Esophagus (tissue), 2 donors: ENCODE measurements at regions not wholly inside any gene's neighbourhood (a gene's known extent, or its start where the extent isn't known, plus 50 kb on each side); places are given as distances from the start of the nearest gene placed in this dataset.
A peak's percentile ranks its signal among the peaks of the same experiment; 100 is the strongest.
"Not testable (repeated sequence)": the region's sequence is repeated elsewhere in the genome, so short reads cannot be mapped to it uniquely, and the experiment has no call there.

Source experiments
- H3K27ac ChIP-seq, 2 donors: one replicate each; pipeline ENCODE4 v1.5.1; 2013; ENCODE audit warnings: low read depth in 2 of 2, mild to moderate bottlenecking in 2 of 2, inconsistent platforms in 1 of 2, low read length in 1 of 2, moderate library complexity in 1 of 2
- H3K27me3 ChIP-seq, 2 donors: one replicate each; pipeline ENCODE4 v1.6.1; 2013; ENCODE audit warnings: low read length in 2 of 2, control low read depth in 1 of 2, mild to moderate bottlenecking in 1 of 2; ENCODE audit not compliant: insufficient read depth in 2 of 2, control insufficient read depth in 1 of 2
- H3K36me3 ChIP-seq, 2 donors: one replicate each; pipeline ENCODE4 v1.6.1; 2013; ENCODE audit warnings: low read length in 1 of 2; ENCODE audit not compliant: control insufficient read depth in 2 of 2, insufficient read depth in 2 of 2
- H3K4me1 ChIP-seq, 2 donors: one replicate each; pipeline ENCODE4 v1.6.1; 2013; ENCODE audit warnings: low read length in 1 of 2; ENCODE audit not compliant: control insufficient read depth in 2 of 2, insufficient read depth in 2 of 2
- H3K4me3 ChIP-seq, 2 donors: one replicate each; pipeline ENCODE4 v1.5.1; 2013; ENCODE audit warnings: low read length in 2 of 2, mild to moderate bottlenecking in 2 of 2, low read depth in 1 of 2, moderate library complexity in 1 of 2
- H3K9me3 ChIP-seq, 2 donors: one replicate each; pipeline ENCODE4 v1.6.1; 2013; ENCODE audit warnings: mild to moderate bottlenecking in 2 of 2, low read depth in 1 of 2, low read length in 1 of 2, moderate library complexity in 1 of 2; ENCODE audit not compliant: control insufficient read depth in 2 of 2, insufficient read depth in 1 of 2
- WGBS, 2 donors: extraction: QIAGEN DNeasy Blood & Tissue Kit; methylation state at CpG; one replicate each; pipeline ENCODE4 v1.1.7; 2013; 5-methylcytosine and 5-hydroxymethylcytosine counted together
- donor health status: healthy with polysubstance abuse.
- donor health status: Bipolar disorder and iron deficiency.

DNA sequence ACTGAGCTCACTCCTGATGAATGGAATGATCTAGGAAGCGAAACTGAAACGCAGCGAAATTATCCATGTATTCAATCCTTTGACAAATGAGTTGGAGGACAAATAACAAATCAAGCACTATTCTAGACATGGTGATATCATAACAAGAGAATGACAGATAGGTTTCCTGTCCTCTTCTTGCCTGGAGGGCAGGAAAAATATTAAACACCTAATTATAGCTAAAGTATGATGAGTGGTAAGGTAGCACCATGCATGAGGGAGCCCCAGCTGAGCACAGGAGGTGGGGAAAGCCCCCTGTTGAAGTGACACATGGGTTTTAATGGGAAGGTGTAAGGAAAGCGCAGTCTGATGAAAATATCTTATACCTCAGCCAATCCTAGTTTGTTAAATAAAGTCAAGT, 225.2 kb downstream of the NPR3 start:
- Histone ChIP-seq H3K4me3 (no peak overlapping the region), H3K4me1 (no peaks in the 10 kb centered on the region), H3K9me3 (no peaks in the 10 kb centered on the region), H3K36me3 (no peaks in the 10 kb centered on the region), H3K27me3 (no peaks in the 10 kb centered on the region), H3K27ac (no peak overlapping the region)
- 78 to 90% methylated on average over 4 of the region's 4 CpGs for WGBS, 2 donors

DNA sequence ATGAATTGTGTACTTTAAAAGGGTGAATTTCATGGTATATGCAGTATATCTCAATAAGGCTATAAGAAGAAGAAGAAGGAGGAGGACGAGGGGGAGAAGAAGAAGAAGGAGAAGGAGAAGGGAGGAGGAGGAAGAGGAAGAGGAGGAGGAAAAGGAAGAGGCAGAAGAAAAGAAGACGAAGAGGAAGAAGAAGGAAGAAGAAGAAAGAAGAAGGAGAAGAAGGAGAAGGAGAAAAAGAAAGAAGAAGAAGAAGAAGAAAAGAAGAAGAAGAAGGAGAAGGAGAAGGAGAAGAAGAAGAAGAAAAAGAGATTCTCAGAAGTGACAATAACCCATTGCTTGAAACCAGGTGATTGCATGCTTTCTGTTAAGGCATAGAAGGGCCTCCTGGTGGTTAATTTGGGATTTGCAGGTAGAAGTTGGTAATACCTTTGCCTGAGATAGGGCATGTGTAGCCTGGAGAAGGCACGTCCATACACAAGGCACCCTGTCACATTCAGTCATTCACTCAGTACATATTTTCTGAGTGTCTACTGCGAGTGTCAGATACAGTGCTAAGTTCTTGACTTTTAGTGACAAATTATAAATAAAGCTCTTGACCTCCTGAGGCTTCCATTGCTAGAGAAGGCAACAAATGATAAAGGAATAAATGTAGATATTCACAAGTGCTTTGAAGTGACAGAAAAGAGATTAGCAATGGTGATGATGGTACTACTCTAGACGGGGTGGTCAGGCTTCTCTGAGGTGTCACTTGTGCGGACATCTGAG, 231.3 kb downstream of the NPR3 start:
- no peak overlapping the region for H3K4me3 ChIP-seq
- H3K27ac ChIP-seq: no peak overlapping the region
- H3K9me3 ChIP-seq: no peaks in the 10 kb centered on the region
- WGBS, 2 donors: 68 to 78% methylated on average over 6 of the region's 6 CpGs
- no peaks in the 10 kb centered on the region for H3K27me3 ChIP-seq
- no peaks in the 10 kb centered on the region for H3K4me1 ChIP-seq
- H3K36me3 ChIP-seq: no peaks in the 10 kb centered on the region

DNA sequence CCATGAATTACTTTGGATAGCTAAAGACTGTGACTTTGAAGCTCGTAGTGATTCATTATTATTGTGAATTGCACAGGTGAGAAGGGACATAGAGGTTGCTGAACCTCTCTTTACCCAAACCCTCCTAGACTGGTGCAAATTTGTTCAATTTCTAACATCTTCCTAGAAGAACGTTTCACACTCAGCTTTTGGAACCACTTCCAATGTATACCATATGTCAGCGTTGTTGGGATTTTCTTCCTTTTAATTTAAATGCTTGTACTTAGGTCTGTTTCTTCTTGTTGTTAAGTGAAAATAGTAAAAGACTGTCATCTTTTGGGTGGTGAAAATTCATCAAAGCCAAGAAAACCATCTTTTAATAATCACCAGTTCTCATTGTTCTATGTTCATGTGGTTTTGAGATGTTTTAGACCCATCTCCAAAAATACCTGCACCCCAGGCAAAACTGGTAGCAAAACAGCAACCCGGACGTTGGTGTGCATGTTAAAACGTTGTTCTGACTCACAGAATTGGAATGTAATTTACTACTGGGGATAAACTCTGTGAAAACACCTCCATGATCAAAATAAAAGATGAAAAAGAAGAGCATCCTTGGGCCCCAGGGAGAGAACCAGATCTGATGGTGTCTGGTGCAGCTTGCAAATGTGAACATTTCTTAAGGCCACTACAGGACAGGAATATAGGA, 238.3 kb downstream of the NPR3 start:
- no peaks in the 10 kb centered on the region for H3K9me3 ChIP-seq
- 43 to 50% methylated on average over 6 of the region's 6 CpGs for WGBS, 2 donors
- H3K4me3 ChIP-seq: no peak overlapping the region
- no peaks in the 10 kb centered on the region for H3K4me1 ChIP-seq
- no peak overlapping the region for H3K27ac ChIP-seq
- no peaks in the 10 kb centered on the region for H3K27me3 ChIP-seq
- H3K36me3 ChIP-seq: no peaks in the 10 kb centered on the region

DNA sequence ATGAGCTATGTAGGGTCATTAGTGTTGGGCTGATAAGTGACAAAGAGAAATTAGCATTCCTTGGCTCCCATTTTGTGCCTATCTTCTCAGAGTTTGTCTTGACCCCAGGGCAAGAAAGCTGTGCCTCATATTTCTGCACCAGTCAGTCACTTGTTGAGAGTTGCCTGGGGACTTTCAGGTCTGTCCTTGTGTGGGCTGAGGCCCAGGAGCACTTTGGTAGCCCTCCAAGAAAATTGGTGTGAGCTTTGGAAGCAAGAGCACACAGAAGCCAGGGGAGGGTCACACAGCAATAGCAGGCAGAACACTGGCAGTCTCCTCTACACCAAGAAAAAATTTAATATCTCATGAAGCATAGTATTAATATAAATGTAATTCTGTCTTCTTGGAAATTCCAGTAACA, 239.9 kb downstream of the NPR3 start:
- no peak overlapping the region for H3K27ac ChIP-seq
- no peak overlapping the region for H3K4me3 ChIP-seq
- no peaks in the 10 kb centered on the region for H3K27me3 ChIP-seq
- H3K9me3 ChIP-seq: no peaks in the 10 kb centered on the region
- no peaks in the 10 kb centered on the region for H3K36me3 ChIP-seq
- H3K4me1 ChIP-seq: no peaks in the 10 kb centered on the region

DNA sequence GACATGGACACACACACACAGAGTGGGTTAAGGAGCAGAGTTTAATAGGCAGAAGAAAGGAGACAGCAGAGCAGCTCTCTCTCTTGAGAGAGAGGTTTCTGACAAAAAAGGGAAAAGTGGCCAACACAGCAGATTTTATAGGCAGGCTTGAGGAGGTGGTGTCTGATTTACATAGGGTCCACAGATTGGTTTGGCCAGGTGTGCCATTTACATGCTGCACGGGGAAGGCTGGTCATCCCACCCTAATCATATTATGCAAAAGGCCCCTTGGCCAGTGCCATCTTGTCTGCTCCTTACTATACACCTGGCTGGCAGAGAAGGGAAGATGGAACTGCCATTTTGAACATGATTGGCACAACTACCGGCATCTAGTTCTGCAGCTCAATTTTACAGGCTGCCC, 240.8 kb downstream of the NPR3 start:
- Histone ChIP-seq H3K36me3 (no peaks in the 10 kb centered on the region), H3K27me3 (no peaks in the 10 kb centered on the region), H3K4me1 (no peaks in the 10 kb centered on the region), H3K27ac (no peak overlapping the region), H3K4me3 (no peak overlapping the region), H3K9me3 (no peaks in the 10 kb centered on the region)
- 90% methylated on average over 2 of the region's 2 CpGs for WGBS, 2 donors

DNA sequence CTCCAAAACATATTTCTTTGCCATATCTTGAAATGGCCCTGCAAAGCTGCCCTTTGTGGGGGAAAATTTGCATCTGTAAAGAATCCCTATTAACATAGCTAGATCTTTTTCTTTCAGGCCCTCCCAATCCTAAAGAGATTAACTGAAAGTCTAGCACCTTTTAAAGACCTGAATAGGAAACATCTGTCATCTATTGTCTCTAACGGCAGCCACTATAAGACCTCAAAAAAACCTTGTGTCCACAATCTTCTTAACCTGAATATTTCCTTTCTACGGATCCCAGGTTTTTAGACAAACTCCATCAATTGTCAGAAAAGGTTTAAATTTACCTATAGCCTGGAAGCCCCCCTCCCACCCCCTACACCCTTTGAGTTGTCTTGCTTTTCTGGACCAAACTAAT, 241.3 kb downstream of the NPR3 start:
- H3K4me1 ChIP-seq, H3K4me3 ChIP-seq, H3K27me3 ChIP-seq, H3K36me3 ChIP-seq, H3K27ac ChIP-seq, H3K9me3 ChIP-seq: not testable (repeated sequence)
- 55 to 59% methylated on average over 2 of the region's 2 CpGs for WGBS, 2 donors

DNA sequence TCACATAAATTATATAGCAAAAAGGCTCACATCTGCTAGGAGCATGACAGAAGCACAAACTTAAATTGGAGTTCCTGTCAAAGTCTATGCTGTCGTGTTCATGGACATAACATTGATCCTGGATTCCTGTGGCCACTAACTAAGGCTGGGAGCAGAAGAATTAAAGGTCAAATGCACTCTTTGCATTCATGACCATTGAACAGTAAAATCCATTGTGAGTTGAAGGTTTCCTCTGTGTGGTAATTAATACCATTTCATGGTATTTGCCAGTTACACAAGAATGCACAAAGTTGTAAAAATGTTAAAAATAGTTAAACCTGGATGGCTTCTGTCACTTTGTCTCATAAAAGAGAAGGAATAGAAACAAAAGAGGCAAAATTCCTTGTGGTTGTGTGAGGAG, 242.6 kb downstream of the NPR3 start:
- Histone ChIP-seq H3K27me3 (no peaks in the 10 kb centered on the region), H3K4me3 (no peak overlapping the region), H3K4me1 (no peaks in the 10 kb centered on the region), H3K27ac (no peak overlapping the region), H3K36me3 (no peaks in the 10 kb centered on the region), H3K9me3 (no peaks in the 10 kb centered on the region)
- WGBS, 2 donors: 70 to 74% methylated on average over 1 of the region's 1 CpG

DNA sequence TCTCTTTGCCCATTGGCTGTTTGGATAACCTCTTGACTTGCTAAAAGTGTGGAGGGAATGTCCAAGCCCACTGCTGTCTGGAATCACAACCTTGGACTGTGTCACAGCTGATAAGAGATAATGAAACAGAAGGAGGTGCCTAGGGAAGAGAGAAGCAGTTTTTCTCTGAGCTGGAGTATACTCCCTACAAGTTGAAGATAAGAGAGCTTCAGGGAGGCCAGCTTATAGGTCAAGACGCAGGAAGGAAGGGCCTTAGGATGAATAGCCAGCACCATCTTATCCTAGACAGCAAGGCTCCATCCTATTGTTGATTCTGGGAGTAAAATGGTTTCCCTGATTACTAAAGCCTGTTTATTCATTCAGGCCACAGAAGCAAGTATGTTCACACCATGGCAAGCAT, 244.7 kb downstream of the NPR3 start:
- H3K4me3 ChIP-seq: no peak overlapping the region
- no peaks in the 10 kb centered on the region for H3K27me3 ChIP-seq
- H3K27ac ChIP-seq: no peak overlapping the region
- H3K36me3 ChIP-seq: no peaks in the 10 kb centered on the region
- WGBS, 2 donors: 61 to 82% methylated on average over 1 of the region's 1 CpG
- H3K4me1 ChIP-seq: no peaks in the 10 kb centered on the region
- no peaks in the 10 kb centered on the region for H3K9me3 ChIP-seq

DNA sequence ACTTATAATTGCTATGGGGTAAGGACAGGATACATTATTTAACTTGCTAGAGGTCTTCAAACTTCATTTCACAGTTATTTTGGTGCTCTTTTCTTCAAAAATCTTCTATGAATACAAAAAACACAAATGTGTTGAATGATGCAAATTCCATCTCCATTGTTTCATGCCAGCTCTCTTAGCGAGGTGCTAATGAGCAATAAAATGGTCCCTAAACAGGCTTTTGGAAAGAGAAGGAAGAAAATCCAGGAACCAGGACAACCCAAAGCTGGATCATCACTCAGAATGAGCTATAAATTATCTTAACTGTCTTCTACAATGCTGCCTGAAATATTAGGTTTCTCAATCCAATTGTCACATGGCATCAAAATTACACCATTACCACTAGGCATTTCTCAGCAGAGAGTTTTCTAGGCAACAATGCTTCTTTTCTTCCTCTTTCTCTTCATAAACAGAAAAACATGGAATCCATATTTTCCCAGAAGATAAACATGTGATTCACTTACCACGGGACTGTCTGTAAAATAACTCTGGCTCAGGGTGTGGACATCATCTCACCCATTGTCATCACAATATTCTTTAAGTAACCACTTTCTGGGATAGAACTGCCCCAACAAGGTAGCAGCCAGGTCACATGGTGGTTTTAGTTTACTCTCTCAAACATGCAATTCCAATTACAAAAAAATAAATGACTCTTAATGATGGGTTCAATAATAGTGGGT, 249.4 kb downstream of the NPR3 start:
- H3K4me1 ChIP-seq: peaks cover 0 to 3% of the 10 kb centered on the region in 2 donors
- H3K4me3 ChIP-seq: no peak overlapping the region
- no peaks in the 10 kb centered on the region for H3K27me3 ChIP-seq
- no peaks in the 10 kb centered on the region for H3K36me3 ChIP-seq
- WGBS, 2 donors: 25 to 46% methylated on average over 2 of the region's 2 CpGs
- peak overlapping the region in 1 of 2 donors; percentile 66 for H3K27ac ChIP-seq
- no peaks in the 10 kb centered on the region for H3K9me3 ChIP-seq
